Hepatocyte (in vitro differentiated cells): ENCODE measurements at regions not wholly inside any gene's neighbourhood (a gene's known extent, or its start where the extent isn't known, plus 50 kb on each side); places are given as distances from the start of the nearest gene placed in this dataset.

ENCODE experiments used
- EZH2 ChIP-seq: fragments of 200-600 bp; sonication (generic); IDR thresholded peaks from 2 replicates; pipeline ENCODE4 v1.6.1; 2016; ENCODE audit warnings: antibody characterized with exemption, mild to moderate bottlenecking, borderline replicate concordance
- EZH2phosphoT487 ChIP-seq: fragments of 200-600 bp; sonication (generic); IDR thresholded peaks from one replicate; pipeline ENCODE4 v1.6.1; 2018; ENCODE audit warnings: antibody characterized with exemption, mild to moderate bottlenecking, low read depth, moderate library complexity; ENCODE audit not compliant: unreplicated experiment, severe bottlenecking
- TF ChIP-seq, protein P1 (sequence below): fragments of 200-600 bp; sonication (generic); IDR thresholded peaks from 2 replicates; pipeline ENCODE4 v1.5.1; 2016; ENCODE audit warnings: antibody characterized with exemption, mild to moderate bottlenecking; ENCODE audit not compliant: poor library complexity

DNA sequence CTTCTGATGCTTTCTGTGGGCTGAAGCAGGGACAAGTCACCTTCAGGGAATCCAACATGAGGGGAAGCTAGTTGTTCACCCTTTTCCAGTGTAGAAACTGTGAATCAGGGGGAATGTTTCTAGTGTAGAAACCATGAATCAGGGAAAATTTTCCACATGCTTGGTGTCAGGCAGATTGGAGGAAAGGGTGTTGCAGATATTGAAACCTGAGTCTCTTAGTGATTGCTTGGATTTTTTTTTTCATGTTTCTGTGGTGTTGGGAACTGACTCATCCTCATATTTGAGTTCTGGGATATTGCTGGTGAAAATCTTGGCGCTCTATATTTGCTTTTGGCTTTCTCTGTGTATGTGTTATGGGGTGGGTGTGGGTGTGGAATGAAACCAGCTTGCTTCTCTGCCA lies 144.5 kb upstream of the FBXO33 start:
- TF ChIP-seq EZH2: no peak
- TF ChIP-seq, protein P1, sequence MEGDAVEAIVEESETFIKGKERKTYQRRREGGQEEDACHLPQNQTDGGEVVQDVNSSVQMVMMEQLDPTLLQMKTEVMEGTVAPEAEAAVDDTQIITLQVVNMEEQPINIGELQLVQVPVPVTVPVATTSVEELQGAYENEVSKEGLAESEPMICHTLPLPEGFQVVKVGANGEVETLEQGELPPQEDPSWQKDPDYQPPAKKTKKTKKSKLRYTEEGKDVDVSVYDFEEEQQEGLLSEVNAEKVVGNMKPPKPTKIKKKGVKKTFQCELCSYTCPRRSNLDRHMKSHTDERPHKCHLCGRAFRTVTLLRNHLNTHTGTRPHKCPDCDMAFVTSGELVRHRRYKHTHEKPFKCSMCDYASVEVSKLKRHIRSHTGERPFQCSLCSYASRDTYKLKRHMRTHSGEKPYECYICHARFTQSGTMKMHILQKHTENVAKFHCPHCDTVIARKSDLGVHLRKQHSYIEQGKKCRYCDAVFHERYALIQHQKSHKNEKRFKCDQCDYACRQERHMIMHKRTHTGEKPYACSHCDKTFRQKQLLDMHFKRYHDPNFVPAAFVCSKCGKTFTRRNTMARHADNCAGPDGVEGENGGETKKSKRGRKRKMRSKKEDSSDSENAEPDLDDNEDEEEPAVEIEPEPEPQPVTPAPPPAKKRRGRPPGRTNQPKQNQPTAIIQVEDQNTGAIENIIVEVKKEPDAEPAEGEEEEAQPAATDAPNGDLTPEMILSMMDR: no peak
- no peak for TF ChIP-seq EZH2phosphoT487
